AG04449 (cell line): ENCODE measurements at regions not wholly inside any gene's neighbourhood (a gene's known extent, or its start where the extent isn't known, plus 50 kb on each side); places are given as distances from the start of the nearest gene placed in this dataset.

Experiments used
- CTCF ChIA-PET: fragments of 350-600 bp; formaldehyde crosslinking; extraction: SDS; loops from one replicate; lab custom pipeline; 2021; ENCODE audit warnings: antibody characterized with exemption; lab: Yijun Ruan, JAX
- POLR2A ChIA-PET: fragments of 400-600, 350-600 bp; formaldehyde crosslinking; extraction: SDS; loops from one replicate; lab custom pipeline; 2020; ENCODE audit warnings: antibody characterized with exemption, inconsistent platforms; lab: Yijun Ruan, JAX
- DNase-seq: peaks from one replicate; pipeline ENCODE4 v3.0.0-alpha.2; 2010; ENCODE audit warnings: low read depth, low spot score
- H3K4me3 ChIP-seq: 2 replicates; pipeline ENCODE4 v1.5.1; 2011; ENCODE audit warnings: low read depth, mild to moderate bottlenecking, control low read depth, low read length
- CTCF ChIP-seq: IDR thresholded peaks from one replicate; pipeline ENCODE4 v1.5.1; 2011; ENCODE audit warnings: mild to moderate bottlenecking, moderate library complexity, low read length, control low read depth, inconsistent platforms; ENCODE audit not compliant: insufficient read depth; ENCODE audit errors: missing control alignments

GRCh38 chr5:171680485-171680884, 105.1 kb upstream of the SMIM23 start:
- POLR2A ChIA-PET: no interaction called here
- TF ChIP-seq CTCF: no peak

GRCh38 chr5:171681061-171681460, 104.6 kb upstream of the SMIM23 start:
- no peak overlapping the region for H3K4me3 ChIP-seq
- no peak for DNase-seq
- TF ChIP-seq CTCF: no peak
- ChIA-PET CTCF (interaction anchor here (1.3 to 1.4 kb wide), 2 partner anchors 12 to 13 kb away, joined by 3 to 5 read pairs; no protein-coding TSS in a partner anchor), POLR2A (no interaction called here)

More at GRCh38 chr5:171680485-171680884, 105.1 kb upstream of the SMIM23 start:
- H3K4me3 ChIP-seq: no peak overlapping the region
- DNase-seq: no peak
- CTCF ChIA-PET: interaction anchor here (1.4 kb wide), 1 partner anchor 12 kb away, joined by 5 read pairs; no protein-coding TSS in a partner anchor

DNA sequence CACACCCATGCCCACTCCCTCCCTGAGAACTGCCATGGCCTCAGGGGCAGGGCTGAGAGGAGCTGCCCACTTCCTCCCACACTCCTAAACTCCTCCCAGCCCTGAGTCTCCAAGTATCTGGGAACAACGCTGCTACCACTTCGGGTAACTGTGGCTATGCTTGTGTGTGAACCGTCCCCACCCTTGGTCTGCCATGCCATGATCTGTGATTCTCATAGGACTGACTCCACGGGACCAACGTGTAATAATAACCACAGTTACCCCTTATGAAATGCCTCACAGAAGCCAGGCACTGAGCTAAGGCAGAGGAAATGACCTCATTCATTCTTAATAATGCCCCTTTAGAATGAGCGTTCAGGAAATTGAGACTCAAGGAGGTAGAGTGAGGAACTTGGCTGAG, 103.9 kb upstream of the SMIM23 start:
- no peak for DNase-seq
- TF ChIP-seq CTCF: no peak
- no peak overlapping the region for H3K4me3 ChIP-seq
- ChIA-PET CTCF (interaction anchor here (1.3 to 1.4 kb wide), 2 partner anchors 11 to 13 kb away, joined by 3 to 5 read pairs; no protein-coding TSS in a partner anchor), POLR2A (no interaction called here)

- CTCF ChIA-PET: no interaction called here
- no peak for TF ChIP-seq CTCF
- POLR2A ChIA-PET: no interaction called here
- DNase-seq: no peak
- H3K4me3 ChIP-seq: no peak overlapping the region
These were observed 102.8 kb upstream of the SMIM23 start for GRCh38 chr5:171682801-171683200.

GRCh38 chr5:171684169-171684568, 101.4 kb upstream of the SMIM23 start:
- TF ChIP-seq CTCF: no peak
- ChIA-PET POLR2A (no interaction called here), CTCF (no interaction called here)
- no peak overlapping the region for H3K4me3 ChIP-seq
- no peak for DNase-seq

DNA sequence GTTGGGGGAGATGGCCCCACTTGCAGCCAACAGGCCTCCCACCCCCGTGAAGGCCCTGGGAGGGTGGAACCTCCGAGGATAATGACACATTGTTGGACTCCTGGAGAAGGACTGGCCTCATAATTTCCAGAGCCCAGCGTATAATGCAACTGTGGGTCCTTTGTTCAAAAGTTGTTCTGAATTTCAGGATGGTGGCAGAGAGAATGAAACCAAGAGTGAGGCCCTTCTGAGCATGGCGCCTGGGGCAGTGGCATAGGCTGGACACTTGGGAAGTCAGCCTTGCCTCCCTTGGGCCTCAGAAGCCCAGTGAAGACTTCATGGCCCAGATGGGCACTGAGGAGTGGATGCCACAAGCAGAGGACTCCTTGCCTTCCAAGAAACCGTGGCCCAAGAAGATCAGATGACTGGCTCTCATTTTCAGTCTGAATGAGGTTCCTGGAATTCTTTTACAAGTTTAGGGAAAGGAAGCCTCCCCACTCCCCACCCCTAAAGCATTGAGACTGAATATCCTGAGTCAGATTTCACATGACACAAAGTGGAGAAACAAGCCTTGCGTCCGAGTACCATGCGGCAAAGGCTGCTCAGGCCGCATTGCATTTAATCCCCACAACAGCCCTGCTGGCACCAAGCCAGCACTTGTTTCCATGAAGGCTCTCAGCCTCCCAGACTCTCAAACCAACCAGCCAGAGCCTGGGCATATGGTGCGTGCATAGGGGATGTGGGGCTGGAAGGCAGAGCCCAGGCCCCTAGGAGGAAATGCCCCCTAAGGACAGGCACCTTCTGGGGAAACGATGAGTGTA, 96.7 kb upstream of the SMIM23 start:
- ChIA-PET CTCF (no interaction called here), POLR2A (no interaction called here)
- DNase-seq: no peak
- no peak for TF ChIP-seq CTCF
- no peak overlapping the region for H3K4me3 ChIP-seq
